HG02870 (cell line): ENCODE measurements at regions not wholly inside any gene's neighbourhood (a gene's known extent, or its start where the extent isn't known, plus 50 kb on each side); places are given as distances from the start of the nearest gene placed in this dataset.

Source experiments
- ATAC-seq: cut with Tn5 transposase; IDR thresholded peaks from one replicate; pipeline ENCODE4 v1.9.1; 2021; ENCODE audit warnings: mild to moderate bottlenecking, moderate library complexity; ENCODE audit not compliant: unreplicated experiment

DNA sequence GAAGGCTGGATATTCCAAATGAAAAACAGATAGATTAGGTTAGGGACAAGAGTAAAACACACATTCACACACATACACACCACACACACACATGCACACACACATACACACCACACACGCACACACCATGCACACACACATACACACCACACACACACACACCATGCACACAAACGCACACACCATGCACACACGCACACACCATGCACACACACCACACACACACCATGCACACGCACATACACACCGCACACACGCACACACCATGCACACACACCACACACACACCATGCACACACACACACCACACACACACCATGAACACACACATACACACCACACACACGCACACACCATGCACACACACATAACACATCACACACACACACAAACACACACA is 203.7 kb upstream of the ZFHX3 start:
- ATAC-seq, result no peak

DNA sequence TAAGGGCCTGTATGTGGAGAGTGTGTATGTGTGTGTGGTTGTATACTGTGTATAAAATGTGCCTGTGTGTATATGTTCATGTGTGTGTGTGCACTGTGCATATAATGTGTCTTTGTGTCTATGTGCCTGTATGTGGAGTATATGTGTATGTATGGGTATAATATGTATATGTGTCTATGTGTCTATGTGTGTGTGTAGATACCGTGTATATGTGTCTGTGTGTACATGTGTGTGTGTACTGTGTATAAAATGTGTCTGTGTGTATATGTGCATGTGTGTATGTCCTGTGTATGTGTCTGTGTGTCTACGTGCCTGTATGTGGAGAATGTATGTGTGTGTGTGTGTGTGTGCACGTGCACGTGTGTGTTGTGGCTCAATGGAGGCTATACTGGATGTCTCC is 200.4 kb upstream of the ZFHX3 start:
- no peak for ATAC-seq

DNA sequence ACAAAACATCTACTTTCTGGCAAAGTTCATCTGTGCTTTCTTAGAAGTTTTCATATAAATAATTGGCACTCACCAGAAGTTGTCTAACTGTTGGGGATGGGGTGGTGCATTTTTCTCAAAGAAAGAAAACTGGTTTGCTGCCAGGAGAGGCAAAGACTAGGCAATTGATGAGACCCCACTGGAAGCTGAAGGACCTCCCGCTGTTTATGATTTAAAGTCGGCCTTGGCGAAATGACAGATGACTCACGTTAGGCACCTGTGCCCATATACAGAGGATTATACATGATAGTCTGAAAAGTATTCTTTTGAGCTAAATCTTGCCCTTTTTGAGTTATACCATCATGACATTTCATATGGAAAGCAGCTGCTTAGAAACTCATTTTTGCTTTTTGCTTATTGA is 193.0 kb upstream of the ZFHX3 start:
- ATAC-seq, result no peak

DNA sequence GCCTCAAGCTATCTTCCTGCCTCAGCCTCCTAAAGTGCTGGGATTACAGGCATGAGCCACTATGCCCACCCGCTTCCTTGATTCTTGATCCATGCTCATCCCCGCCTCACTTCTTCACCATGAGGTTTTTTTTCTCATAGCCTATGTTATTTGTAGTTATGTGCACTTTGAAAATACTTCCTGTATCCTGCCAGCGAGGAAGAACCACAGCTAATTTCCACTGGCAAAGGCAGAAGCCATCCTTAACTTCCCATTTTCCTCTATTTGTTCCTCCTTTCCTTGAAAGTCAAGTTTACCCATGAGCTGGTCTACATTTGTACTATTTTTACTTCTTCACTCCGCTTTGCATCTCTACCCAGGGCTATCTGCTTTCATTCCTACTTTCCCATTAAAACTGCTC is 189.7 kb upstream of the ZFHX3 start:
- ATAC-seq, result no peak

DNA sequence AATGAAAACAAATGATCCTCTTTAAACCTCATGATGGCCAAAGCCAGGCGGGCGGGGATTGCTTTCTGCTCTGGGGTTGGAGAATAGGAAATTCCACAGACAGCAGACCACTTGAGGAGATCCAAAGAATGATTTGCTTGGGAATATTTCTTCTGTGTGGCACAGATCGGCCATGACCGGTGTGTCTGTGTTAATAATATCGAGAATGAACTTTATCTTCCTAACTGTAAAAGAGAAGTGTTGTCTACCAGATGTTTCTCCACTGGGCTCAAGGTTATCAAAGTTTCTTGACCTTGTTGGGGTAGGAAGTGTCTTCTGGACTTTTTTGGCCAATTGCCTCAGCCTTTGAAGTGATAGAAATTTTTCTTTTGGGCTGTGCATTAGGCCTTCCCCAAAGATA is 186.6 kb upstream of the ZFHX3 start:
- no peak for ATAC-seq

DNA sequence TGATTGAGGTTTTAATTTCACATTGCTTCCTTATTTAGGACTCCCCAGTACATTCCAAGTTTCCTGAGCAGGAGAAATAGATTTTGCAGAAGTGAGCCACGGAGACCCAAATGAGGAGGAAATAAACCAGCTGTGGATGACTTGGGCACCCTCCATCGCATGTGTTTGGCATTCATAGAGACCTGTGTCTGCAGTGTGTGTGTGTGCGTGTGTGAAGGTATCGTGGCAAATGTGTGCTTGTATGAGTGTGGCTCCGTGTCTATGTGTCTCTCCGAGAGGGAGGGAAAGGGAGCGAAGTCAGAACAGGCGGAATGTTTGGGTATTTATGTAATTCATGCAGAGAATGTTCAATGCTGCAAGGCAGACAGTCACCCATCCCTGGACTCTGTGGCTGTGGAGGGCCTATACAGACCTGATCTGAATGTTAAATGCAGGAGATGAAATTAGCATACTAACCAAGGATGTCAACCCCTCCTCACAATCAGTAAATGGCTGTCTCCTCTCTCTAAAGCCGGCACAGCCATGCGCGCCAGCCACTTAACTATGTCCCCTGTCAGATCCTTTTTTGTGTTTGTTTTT is 186.0 kb upstream of the ZFHX3 start:
- no peak for ATAC-seq

DNA sequence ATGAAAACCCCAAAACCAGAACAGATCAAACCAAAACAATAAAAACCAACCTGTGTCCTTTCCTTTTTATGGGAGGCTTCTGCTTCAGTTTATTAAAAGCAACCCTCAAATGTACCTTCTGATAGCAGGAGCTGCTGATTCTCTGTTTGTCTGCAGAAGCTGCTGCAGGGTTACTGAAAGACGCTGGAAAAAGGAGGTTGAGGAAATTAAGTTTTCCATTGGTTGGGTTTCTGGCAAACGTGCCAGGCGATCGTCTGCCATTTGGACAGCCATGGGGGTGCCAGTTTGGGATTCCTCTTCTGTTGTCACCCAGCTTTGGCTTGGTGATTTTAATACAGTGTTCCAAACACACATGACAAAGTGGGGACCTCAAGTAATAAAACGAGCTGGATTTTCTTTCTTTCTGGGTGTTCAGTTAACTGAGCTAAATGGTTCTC is 185.4 kb upstream of the ZFHX3 start:
- ATAC-seq, result no peak

DNA sequence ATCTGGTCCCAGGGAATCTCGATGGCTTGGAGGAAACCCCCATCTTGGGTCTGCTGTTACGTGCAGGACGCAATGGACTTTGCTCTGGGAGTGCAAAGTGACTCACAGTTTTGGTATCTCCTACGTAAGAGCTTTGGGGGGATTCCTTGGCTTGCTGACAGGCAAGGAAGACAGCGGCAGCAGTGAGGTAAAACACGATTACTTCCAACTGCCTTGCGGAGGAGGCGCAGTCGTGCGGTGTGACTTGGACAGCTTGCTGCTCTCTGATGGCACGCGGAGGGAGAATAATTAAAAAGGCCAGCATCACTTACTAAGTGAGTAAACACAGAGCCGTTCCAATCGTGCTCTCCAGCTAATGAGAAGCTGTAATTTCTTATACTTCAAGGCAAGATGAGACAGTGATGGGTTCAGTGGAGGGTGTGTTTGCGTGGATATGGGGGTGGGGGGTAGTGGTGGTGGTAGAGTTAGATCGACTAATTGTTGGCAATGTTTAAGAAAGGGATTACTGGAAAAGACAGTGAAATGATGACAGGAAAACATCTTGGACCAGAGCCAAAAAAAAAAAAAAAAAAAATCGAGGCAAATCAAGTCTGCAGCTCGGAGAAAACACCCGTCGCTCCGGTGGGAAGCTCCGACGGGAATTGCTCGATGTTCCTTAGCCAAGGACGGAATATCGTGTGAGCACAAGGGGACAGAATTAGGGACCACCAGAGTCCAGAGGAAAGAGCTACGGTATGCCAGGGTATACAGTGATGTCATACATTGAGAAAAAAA is 184.8 kb upstream of the ZFHX3 start:
- ATAC-seq, result no peak

DNA sequence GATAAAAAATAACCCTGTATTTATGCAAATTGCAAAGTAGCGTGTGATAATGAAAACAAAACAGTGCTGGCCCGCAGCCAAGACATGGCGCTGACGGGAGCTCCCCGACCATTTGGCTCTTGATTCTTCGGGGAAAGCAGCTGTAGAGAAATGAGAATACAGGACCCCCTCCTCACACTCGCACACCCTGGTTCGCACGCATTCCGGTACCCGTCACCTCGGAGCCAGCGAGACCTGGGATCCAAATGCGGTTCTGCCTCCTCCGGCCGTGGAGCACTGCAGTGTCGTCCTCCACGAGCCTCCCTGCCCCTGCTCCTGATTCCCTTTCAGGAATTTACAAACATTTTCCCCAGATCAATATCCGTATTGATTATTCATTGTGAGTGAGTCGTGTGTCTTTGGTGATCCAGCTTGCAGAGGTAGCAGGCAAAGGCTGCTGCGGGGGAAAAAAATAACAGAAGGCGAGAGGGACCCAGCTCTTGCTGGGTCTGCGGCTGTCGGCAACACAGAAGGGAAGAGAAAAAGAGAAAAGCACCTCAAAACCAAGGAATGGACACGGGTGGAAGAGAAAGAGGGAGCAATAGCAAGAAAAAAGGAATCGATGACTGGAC is 184.1 kb upstream of the ZFHX3 start:
- no peak for ATAC-seq

DNA sequence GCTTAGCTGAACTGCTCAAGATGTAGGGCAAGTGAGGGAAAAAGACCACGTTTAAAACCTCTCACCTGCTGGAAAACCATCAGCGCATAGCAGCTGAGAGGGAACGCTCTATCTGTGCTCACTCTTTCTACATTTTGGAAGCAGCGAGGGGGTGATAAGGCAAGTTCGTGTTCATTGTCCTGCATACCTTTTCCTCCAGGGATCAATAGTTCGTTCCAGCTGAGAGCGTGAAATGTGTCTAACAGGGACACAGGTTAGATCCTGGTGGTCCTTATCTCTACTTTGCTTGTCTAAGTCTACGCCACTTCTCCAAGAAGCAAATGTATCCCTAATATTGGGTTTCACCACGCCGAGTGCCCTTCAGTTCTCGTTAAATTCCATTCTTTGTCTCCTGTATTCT is 183.5 kb upstream of the ZFHX3 start:
- ATAC-seq, result no peak

DNA sequence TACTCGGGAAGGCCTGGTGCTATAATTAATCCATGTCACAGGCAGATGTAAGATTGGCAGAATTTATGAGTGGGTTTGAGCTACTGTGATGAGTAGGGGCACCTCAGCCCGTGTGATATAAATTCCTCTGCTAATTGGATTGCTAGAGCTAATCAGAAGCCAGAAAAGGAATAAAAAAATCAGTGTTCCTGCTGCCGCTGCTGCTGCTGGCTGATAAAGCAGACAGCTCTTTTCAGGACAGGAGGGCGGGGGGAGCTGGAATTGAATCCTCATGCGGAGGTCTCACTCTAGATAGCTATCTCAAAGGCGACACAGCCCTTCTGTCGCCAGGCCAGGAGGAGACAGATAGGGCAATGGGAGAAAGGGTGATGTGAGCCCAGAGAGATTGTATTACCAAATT is 182.7 kb upstream of the ZFHX3 start:
- no peak for ATAC-seq

DNA sequence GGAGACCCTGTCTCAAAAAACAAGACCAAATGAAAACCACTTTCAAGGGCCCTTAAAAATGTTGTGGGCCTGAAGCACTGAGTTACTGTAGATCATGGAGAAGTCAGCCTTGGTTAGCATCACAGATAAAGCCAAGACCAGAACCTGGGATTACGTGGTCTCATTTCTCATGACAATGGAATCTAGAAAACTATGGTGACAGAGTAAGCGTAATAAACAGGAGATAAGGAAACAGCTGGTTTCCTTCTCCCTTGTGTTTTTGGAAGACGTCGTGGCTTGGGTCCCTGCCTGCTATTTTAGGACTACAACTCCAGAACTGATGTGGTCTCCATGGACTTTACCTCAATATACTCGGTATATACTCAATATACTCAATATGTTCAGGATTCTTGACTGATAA is 180.7 kb upstream of the ZFHX3 start:
- ATAC-seq, result no peak

DNA sequence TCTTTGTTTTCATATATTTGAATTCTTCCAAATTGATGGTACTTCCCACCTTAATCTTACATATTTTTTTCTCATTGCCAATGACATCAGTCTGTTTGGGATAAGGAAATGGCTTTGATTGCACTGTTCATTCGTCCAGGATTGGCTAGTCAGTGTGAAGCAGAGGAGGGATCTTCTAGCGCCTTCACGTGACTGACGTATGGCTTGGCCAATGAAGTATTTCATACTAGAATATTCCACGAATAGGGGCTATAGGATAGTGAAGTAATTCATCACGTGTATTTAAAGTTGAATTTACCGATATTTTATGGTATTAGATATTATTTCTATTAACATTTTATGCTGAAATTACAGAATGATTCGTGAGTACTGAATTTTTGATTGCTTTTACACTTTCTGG is 178.7 kb upstream of the ZFHX3 start:
- no peak for ATAC-seq

DNA sequence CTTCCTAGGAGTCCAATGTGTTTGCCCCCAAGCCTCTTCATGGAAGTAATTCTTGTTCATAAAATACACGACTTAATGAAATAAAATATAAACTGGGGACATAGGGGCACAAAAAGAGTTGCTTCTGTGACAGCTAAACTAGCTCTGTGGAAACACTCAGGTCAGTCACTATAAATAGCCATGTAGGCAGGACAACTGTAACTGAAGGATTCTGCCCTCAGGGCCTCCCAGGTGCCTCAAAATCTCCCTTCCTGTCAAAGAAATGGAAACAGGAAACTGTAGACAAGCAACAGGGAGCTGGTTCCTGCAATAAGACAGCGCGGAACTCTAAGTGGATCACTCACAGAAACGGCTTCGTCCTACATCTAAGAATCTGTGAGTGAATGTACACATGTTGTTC is 178.1 kb upstream of the ZFHX3 start:
- ATAC-seq, result no peak

DNA sequence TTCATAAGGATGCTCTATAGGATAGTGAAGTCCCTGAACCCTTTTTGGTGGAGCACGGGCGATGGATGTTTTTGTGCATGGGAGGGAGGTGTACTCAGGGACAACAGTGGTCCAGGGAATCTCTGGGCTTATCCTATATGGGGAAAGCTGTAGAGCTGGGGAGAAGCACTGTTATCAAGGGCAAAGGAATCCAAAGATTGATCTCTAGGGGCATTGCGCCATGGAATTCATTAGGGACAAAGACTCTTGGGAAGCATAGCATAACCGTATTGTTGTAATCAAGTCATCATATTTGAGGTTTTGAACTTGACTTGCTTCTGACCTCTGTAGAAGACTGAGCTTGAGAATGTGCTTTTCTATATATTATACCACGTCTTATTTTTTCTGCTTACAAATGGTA is 172.9 kb upstream of the ZFHX3 start:
- ATAC-seq, result no peak

DNA sequence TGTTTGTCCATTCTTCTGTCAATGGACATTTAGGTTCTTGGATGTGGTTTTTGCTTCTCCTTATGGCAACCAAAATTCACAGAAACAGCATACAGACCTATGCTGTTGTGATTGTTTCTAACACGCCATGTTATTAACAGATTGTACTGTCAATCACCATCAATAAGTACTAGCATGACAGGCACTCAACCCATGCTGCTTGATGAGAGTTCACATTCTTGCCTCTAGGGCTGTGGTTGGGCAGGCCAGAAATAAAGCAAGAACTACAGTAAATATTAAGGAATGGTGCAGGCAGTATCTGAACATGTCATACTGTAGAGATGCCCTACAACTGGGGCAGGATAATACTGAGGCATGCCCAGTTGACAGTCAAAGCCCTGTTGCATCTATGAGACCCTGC is 171.2 kb upstream of the ZFHX3 start:
- ATAC-seq, result no peak

DNA sequence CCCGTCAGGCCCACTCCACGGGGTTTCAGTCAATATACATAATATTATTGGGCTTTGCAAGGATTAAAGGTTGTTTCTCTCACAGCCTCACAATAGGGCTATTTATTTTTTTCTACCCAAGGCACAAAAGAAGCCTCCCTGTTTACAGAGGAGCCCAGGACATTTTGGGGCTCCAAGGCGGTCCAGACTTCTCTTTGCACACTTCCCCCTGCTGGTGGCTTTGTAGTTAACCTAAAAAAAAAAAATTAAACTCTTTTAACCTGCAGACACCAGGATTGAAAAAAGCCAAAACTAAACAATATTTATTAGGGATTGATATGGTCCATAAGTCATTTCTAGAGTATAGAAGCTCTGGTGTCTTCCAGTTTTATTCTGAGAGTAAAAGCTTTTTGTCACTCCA is 169.7 kb upstream of the ZFHX3 start:
- no peak for ATAC-seq

DNA sequence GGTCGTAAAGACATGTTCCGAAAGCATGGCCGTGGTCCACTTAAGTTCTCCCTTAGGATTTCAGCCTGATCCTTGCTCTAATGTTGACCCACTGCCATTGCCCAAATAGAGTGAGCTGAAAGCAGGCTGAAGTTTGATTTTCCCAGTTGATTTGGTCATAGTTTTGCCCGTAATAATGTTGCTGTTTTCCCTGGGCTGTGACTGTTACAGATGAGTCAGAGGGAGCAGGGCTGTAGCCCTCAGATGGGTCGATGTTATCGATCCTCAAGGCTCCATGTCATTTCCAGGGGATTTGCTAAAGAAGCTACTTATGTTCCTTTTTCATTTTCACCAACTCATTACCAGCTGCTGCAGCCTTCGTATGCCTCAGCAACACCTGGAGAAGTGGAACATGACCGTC is 169.0 kb upstream of the ZFHX3 start:
- no peak for ATAC-seq

DNA sequence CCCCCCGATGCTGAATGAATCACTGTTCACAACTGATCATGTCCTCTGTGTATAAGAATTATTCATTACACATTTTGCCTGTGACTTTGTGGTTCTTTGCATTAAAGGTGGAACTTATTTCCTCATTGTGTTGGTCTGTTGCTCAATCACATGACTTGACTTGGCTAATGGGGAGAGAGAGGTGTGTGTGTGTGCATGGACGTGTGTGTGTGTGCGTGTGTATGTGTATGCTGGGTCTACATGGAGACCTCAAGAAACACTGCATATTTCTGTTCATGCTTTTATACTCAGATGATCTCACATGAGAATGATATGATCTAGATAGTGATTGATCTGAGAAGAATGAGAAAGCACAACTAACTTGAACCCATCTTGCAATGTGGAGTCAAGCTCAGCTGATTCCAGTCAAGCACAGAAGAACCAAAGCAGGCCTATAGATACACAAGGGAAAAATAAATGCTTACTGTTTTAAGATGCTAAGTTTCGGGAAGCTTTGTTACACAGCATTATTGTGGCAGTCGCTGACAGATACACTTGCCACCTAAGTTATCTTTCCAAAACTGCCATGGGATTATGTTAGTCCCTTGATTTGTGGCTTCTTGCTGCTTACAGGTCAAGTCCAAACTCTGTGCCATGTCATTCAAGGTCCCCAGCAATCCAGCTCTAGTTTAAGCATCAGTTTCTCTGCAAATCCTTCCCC is 167.9 kb upstream of the ZFHX3 start:
- ATAC-seq, result no peak

DNA sequence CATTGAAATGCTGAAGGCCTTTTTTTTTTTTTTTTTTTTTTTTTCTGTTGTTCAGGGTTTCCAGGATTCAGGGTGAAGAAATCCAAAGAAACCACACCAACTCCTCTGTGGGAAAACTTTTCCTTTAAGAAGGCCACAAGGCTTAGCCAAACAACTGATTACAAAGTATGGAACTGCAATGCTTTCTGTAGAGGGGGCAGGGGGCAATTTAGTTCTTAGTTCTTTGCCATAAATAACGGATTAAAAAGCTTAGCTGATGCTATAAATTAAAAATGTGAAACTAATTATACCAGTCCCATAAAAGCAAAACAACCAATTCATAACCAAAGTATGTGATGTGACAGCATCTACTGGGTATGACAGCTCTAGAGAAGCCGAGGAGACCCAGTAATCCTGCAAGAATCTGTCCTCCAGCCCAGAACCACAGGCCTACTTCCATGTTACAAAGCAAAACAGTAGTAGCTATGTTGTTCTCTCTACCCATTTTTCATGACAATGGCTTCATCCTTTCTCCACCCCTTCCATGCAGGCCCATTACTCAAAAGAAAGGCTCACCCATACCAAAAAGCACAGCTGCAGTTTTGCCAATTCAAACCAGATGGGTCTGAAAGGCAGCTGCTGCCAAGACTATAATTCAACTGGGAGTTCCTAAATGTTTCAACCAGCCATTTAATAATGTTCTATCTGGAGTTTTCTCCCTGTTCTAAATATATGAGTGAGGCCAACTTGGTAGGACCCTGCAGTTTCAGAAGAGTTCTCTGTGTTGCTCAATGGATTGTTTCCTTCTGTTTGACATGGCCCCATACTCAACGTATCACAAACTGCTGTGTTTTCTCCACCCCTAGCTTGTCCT is 167.1 kb upstream of the ZFHX3 start:
- no peak for ATAC-seq
